COLO668 (cell line): ENCODE measurements at regions not wholly inside any gene's neighbourhood (a gene's known extent, or its start where the extent isn't known, plus 50 kb on each side); places are given as distances from the start of the nearest gene placed in this dataset.

Experiments used
- DNase-seq: peaks from one replicate; lab custom pipeline; 2025; ENCODE audit not compliant: unreplicated experiment; lab: John Stamatoyannopoulos, UW

DNA sequence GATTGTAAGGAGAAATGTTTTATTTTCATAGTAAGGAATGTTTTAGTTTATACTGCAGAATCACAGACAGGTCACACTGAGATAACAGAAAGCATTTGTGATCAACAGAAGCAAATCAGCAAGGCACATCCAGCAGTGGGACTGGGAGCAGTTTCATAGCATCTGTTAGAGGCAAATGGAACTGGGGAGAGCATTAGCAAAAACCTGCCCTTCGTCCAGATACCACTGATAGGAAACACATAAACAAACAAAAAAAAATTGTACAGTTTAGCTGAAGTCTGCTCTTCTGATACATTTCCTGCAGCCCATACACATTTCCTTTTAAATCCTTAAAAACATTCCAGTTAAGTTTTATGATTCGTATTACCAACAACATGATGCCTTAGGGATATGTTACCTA lies 374.3 kb downstream of the PCDH7 start:
- no peak for DNase-seq

DNA sequence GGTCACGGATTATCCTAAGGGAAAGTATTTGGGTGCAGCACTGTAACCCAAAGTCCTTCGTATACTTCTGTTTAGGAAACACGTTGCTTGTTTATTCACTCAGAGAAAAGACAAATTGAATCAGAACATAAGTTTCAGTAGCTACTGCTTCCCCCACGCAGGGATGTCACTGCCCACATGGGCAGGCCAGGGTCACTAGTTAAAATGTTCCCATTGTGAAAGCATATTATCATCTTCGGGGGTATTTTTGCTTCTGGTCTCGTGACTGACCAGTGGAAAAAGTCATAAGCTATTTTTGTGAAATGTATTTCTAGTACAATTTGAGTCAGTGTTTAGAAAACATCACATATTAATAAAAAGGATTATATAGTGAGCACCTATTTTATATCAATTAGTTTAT lies 377.8 kb downstream of the PCDH7 start:
- DNase-seq: no peak

DNA sequence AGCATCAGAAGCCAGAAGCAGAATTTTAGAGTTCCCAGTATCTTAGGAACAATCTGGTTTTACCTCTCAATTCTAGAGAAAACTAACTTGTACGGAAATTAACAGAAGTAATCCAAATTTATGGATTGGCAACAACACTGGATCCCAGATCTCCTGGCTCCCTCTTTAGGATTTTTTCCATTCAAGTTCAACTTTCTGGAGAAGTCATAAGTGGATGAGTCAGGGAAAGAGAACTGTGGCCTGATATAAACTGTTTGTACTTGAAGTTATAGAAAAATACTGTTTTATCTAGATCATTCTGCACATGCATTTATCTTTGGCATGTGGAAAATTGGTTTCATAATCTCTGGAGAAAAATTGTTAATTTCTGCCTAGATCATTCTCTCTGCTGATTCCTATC lies 380.4 kb downstream of the PCDH7 start:
- no peak for DNase-seq

DNA sequence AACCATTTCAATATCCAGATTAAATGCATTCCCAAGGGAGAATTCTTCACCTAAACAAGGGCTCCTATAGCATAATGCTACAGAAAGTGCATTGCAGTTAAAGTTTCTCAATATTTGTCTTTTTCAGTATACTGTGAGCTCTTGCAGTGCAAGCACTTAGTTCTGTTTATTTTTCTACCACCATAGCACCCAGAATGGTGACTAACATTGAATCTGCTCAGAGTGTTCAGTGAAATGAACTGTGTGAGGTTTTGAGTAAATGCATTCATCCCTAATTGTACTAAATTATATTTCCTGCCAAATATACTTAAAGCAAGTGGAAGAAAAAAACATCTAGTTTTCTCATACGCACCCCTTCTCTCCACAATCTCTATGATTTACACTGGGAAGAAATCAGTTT lies 383.9 kb downstream of the PCDH7 start:
- no peak for DNase-seq

DNA sequence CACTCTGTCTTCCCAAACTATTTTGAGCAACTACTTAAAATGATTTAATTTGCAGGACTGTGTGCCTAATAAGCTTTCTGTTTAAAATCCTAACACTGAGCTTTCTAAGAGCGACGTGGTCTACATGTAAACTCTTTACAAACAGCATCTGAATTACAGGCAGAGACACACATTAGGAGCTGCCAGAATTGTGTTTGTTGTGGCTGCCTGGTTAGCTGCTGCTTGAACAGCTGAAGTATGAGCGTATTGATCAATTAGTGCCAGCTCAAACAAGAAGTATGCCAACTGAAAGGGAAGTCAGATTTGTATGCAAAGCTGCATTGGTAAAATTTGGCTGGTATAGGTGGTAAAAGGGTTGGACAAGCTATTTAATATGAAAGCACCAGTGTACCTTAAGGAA lies 384.4 kb downstream of the PCDH7 start:
- DNase-seq: no peak

DNA sequence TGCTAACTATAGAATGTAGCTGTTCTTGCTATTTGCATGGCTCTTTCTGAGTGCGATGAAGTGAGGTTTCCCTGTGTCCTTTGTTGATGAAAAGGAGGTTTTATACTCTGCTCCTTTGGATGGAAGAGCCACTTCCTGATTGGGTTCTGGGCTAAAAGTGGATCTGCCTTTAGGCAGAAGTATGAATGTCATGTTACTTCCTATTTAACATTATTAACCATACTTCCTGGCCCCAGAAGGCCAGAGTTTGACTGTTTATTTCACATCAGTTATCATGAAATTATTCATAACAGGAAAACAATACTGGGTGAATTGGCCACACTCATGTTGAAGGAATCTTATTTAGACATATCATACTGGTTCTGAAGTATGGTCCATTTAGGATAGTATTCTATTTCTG lies 386.2 kb downstream of the PCDH7 start:
- no peak for DNase-seq

DNA sequence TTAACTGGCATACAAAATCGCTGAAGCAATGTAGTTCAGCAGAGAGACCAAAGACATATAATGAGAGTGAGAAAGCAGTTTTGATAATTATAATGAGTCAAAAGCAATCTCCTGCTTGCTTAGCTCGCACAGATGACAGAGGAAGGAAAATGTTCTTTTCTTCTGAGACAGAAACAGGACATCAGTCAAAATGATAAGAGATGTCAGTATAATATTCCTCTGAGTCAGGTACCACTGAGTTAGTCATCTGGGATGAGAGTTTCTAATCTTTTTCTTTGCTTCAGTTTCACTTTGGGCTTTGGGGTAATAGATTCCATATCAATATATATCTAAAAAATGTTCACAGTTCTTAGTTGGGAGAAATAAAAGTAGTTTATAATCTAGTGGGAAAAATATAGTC lies 387.2 kb downstream of the PCDH7 start:
- no peak for DNase-seq

DNA sequence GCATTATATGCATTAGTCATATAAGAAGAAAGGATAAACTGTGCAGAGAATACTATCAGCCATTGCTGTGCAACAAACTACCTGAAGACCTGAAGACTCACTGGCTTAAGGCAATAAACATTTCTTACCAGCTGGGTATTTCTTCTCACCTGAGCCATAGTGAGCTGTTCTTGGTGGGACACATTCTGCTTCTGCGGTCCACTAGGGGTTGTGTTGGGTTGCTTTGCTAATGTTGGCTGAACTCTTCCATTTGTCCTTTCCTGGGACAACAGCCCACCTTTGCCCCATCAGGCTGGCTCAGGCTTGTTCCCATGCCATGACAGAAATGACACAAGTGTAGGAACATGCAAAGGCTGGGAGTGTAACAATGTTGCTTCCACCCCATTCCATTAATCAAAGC lies 388.6 kb downstream of the PCDH7 start:
- DNase-seq: no peak

DNA sequence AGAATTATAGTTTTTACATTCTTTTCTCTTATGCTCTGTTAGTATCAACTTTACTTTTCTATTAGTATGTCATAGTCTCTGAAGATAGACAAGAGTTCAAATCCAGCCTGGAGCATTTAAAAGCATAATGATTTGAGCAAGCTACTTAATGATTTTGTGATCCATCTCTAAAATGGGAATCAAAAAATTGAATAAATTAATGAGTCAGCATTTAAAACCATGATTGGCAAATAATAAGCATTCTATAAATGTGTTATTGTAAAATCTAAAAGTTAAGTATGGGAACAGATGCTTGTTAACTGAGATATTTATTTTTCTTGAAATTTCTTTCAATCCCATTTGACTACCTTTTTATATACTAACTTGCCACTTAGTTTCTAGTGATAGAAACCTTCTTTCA lies 391.6 kb downstream of the PCDH7 start:
- DNase-seq: no peak

DNA sequence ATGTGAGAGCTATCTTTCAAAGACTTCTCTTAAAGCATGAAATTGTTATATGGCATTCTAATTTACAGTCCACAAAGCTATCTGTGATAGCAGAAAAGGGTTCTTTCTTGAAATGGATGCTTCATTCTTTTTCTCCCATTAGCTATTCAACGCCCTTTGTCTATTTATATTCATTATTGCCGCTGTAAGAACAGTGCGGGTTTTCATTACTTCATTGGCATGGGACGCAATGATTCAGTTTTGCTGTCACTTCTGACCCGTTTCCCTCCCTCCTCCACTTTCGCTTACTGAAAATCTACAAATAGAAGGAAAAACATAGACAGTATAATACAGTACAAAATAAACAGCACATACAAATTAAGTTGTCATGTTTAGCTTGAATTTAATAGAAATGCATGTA lies 394.6 kb downstream of the PCDH7 start:
- no peak for DNase-seq

DNA sequence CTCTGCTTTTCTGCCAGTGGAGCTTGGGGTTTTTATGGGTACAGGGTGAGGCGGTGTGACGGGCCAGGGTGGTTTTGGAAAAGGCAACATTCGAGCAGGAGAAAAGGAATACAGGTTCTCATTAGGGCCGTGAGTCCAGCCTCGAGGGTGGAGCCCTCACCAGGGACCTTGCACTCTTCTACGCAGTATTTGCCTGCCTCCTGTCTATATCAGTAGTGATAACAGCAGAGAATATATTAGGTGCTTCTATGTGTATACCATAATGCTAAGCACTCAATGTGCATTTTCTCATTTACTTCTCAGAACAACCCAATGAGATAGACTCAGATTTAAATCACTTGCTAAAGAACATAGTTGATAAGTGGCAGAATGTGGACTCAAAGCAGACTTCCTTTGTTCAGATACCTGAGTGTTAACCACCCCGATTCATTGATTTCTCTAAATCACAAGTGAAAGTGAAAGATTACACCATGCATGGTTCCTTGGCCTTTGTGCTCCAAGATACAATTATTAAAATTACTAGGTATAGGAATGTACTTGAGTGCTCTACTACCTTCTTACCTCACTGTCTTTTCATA lies 403.9 kb downstream of the PCDH7 start:
- DNase-seq: no peak

DNA sequence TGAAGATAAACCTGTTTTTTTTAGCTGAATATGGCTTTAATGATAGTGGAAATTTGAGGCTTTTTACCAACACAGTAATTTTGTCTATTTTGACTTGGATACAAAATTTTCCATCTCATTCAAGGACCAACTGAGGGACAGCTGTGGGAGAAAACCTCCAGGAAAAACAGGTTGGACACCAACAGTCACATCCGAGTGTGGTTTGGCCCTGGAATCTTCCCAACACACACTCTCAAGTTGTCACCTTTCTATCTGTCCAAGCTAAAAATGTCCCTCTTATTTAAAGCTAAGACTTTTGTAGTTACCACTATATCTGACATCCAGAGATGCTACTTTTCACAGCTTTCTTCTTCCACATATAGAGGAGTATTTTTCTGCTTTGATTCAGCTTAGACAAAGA lies 404.9 kb downstream of the PCDH7 start:
- DNase-seq: no peak

DNA sequence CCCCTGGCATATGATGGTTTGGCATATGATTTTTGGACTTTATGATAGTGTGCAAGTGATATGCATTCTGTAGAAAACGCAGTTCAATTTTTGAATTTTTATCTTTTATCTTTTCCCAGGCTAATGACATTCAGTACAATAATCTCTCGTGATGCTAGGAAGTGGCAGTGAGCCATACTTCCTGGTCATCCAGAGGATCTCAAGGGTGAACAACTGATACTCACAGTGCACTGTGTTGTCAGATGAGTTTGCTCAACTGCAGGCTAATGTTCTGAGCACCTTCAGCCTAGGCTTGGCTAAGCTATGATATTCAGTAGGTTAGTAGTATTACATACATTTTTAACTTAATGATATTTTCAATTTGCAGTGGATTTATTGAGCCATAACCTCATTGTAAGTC lies 405.3 kb downstream of the PCDH7 start:
- DNase-seq: no peak

DNA sequence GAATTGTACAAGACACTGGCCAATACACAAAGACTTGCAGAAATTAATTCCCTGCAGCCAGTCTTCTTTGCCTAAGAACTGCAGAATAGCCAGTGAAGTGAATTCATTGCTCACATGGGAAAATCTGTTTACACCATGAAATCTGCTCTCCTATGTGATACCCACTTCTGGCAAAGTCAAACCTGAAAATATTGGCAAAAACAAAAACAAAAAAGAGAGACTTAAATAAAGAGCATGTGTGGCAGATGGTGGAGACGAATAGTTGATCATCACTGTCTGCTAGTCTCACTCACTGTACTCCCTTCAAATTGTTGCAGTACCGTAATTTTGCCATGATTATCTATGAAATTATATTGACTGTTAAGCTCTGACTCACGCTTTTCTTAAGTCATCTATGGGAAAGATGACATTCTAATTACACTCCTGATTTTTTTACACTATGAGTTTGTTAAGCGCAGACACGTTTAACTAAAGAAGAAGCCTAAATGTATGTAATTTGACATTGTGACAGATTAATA lies 406.8 kb downstream of the PCDH7 start:
- no peak for DNase-seq

DNA sequence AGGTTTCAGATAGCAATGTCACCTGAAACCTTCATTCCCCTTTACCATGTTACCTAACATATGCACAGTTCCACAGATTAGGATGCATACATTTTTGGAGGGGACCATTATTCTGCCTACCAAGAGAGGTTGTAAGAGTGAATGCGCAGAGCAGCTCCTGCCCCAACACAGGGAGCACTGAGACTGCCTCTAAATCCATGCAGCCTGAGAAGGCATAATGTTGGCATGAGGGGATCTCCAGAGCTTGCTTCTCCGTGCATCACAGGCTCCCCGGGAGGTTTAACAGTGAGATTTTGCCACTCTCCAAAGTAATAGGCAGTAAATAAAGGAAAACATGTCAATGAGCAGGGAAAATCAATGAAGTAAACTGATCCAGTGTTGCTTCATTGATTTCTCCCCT lies 410.8 kb downstream of the PCDH7 start:
- DNase-seq: no peak

DNA sequence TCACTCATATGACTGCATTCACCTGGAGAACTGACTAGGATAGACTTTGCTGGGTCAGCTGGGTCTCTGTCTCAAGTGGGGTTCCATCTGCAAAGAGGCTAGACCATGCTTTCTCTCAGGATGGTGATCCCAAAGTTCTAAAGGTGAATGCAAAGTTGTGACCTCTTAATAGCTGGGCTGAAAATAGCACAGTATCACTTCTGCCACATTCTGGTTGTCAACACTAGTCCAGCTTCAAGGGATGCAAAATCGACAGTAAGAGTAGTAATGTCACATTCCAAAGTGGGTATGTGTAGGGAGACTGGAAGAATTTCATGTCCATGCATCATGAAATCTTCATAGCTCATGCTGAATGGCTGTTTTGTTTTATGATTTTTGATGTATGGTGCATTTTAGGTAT lies 414.6 kb downstream of the PCDH7 start:
- no peak for DNase-seq

DNA sequence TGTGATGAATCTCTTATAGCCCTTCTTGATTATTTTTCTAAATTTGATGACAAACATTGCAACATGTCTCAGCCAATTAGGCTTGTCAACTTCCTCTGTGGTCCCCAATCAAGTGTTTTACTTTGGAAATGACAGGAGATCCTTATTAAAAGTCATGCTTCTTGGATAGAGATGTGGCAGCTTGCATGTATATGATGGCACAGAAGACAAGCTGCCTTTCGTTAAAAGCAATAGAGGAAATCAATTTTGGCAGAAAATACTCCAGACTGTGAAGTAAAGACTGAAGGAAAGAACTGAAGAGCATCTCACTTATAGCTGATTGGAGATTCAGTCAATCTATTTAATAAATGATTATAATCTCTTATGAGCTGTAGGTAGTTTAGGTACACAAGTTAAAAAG lies 419.6 kb downstream of the PCDH7 start:
- no peak for DNase-seq

DNA sequence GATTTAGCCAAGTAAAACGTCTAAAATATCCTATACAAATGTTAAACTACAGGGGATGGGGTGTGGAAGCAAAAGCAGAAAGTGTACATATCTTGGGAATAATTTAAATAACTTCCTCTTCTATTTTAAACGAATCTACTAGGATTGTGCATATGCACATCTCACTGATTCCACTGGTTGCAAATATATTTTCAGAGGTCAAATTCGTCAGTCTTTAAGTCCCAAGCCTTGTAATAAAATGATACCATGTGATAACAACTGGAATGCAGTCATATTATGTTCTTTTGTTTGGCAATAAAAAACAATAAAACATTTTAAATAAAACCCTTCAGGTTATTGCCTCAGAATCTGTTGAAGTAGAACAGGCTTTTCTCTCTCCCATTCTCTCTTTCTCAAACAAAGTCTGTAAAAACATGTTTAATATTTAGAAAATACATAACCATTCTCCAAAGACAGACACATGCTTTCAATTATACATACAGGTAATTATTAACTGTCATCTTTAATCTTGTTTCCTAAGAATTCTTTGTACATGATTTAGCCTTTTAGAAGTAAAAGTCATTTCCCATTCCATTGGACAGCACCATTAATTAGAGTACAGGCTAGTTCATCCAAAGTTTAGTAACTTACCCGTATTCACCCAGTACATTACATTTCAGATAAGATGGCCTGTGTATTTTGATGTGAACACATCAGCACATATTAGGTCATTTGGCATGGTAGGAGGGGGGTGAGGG lies 421.1 kb downstream of the PCDH7 start:
- no peak for DNase-seq

DNA sequence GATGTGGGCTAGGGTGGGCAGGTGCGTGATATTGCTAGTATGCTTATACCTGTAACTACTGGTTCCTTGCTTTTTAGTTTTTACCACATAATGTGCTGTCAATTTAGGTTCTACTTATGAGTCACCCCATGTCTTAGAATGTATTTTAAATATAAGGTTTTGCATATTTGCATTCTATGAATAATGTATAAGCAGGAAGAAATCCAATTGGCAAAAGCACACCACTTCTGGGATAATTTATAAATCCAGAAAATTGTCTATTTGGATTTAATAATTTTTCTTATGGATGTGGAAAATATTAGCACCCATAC lies 421.6 kb downstream of the PCDH7 start:
- no peak for DNase-seq

DNA sequence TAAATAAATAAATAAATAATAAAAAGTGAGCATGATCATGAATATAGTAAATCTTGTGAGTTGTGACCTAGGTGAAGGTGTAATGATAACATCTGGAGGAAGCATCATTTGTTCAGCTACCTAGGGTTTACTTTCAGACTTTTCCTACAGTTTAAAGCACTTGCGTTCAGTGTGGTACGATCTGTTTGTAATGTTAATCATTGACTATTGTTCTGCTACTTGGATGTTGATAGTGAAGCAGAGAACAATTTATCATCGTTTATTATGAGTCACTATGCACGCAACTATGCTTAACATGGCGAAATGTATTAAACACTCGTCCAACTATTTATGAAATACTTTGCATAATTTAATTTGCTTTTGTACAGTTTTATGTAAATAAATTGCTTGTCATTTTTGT lies 426.2 kb downstream of the PCDH7 start:
- no peak for DNase-seq

DNA sequence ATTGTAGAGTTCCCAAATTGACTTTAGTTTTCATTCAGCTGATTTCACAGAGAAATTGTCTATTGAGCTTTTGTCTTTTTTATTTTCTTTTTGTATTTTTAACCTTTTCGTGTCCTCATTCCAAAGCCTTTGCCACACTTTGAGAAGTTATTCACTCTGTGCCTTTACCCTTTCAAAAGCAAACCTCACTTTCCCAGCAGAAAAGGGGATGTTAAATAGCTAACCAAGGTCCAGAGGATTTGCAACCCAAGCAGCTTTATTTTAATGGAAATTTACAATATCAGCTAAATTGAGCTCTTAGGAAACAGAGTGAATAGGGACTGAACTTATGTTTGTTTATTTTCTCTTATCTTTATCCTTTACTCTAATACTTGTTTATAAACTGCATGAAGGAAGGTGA lies 428.8 kb downstream of the PCDH7 start:
- no peak for DNase-seq

DNA sequence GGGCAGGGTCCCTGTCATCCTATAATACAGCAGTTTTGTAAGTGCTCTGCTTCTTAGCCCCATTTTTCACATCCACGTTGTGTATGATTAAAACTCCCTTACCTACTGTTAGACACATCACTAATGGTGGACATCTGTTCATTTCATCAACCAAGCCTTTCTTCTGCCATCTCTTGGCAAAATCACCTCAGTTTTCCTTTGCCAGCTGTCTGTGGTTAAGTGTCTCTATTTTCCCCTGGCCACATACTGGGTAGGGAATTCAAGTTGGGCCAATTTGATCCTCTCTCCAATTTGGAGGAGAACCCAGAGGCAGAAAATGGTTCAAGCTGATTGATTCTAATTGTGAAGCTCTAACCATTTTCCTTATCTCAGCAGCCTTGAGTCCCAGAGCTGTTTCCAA lies 436.1 kb downstream of the PCDH7 start:
- DNase-seq: no peak

DNA sequence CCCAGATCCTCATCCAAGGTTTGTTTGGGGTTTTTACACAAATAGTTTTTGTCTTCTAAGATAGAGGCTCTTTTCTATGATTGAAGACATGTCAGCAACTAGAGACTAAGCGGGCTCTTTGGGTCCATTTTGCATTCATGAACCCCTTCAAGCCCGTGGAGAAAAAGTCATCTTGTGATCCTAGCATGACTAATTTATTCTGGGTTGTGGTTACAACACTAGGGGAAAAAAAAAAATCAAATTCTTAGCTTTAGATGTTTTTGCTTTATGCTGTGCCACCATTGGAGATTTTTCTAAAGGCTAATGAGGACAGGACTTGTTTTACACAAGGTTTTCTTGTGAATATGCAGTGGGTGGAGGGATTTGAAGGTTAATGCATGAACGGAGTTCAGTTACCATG lies 440.0 kb downstream of the PCDH7 start:
- no peak for DNase-seq
